Stomach (tissue), 8 donors: ENCODE measurements at regions not wholly inside any gene's neighbourhood (a gene's known extent, or its start where the extent isn't known, plus 50 kb on each side); places are given as distances from the start of the nearest gene placed in this dataset.

ENCODE experiments used
- DNase-seq, 2 donors: peaks; one replicate each; pipeline versions ENCODE4 v3.0.0 to v3.0.0-alpha.2; 2013 to 2019
- H3K27ac ChIP-seq, 5 donors: fragments of 200-600 bp in 4 of 5; sonication (generic) in 4 of 5; one replicate each; pipeline ENCODE4 v1.5.1; 2013 to 2019; ENCODE audit warnings: mild to moderate bottlenecking in 1 of 5, moderate library complexity in 1 of 5
- H3K27me3 ChIP-seq, 3 donors: fragments of 200-600 bp; sonication (generic); one replicate each; pipeline ENCODE4 v1.5.1; 2017 to 2019; ENCODE audit warnings: mixed run types in 1 of 3
- H3K36me3 ChIP-seq, 4 donors: fragments of 200-600 bp; sonication (generic); 1 replicate in 3 of 4; 2 replicates in 1 of 4; pipeline ENCODE4 v1.5.1; 2016 to 2019
- H3K4me1 ChIP-seq, 4 donors: fragments of 200-600 bp; sonication (generic); one replicate each; pipeline ENCODE4 v1.5.1; 2016 to 2019
- H3K4me3 ChIP-seq, 4 donors: fragments of 200-600 bp; sonication (generic) in 3 of 4; one replicate each; pipeline ENCODE4 v1.5.1; 2016 to 2019; ENCODE audit warnings: mild to moderate bottlenecking in 1 of 4
- H3K9me3 ChIP-seq, 4 donors: fragments of 200-600 bp; sonication (generic); one replicate each; pipeline ENCODE4 v1.5.1; 2016 to 2019
- CTCF ChIP-seq, 7 experiments: fragments of 450-650 bp in 4 of 7; fragments of 200-600 bp in 3 of 7; sonication (generic) in 3 of 7; IDR thresholded peaks; one replicate each; pipeline ENCODE4 v1.5.1; 2016 to 2019; ENCODE audit warnings: antibody characterized with exemption in 7 of 7, control low read depth in 2 of 7, mild to moderate bottlenecking in 1 of 7
- EP300 ChIP-seq: sonication (generic); formaldehyde crosslinking; IDR thresholded peaks from one replicate; pipeline ENCODE4 v1.6.1; 2017; ENCODE audit warnings: antibody characterized with exemption
- POLR2A ChIP-seq, 4 donors: fragments of 450-650 bp; IDR thresholded peaks; one replicate each; pipeline ENCODE4 v1.6.1; 2016; ENCODE audit warnings: antibody characterized with exemption in 4 of 4, control low read depth in 2 of 4, mild to moderate bottlenecking in 1 of 4, moderate library complexity in 1 of 4
- POLR2AphosphoS5 ChIP-seq, 3 donors: sonication (generic); formaldehyde crosslinking; IDR thresholded peaks; one replicate each; pipeline ENCODE4 v1.6.1; 2016; ENCODE audit warnings: antibody characterized with exemption in 3 of 3
- WGBS, 5 donors: extraction: QIAGEN DNeasy Blood & Tissue Kit in 3 of 5; methylation state at CpG; one replicate each; pipeline versions ENCODE4 v1.1.5 to v1.1.7; 2013 to 2018; 5-methylcytosine and 5-hydroxymethylcytosine counted together
- intact Hi-C: fragments of 100-400 bp; cut with DNase I; formaldehyde crosslinking; loops from one replicate; pipeline ENCODE4 v1.15.1; 2023; ENCODE audit warnings: low total_unique reads
- donor health status: healthy with polysubstance abuse.
- donor health status: Bipolar disorder and iron deficiency.
- donor health status: healthy.

- H3K9me3 ChIP-seq: no peaks in the 10 kb centered on the region
- no peak for DNase-seq
- H3K27ac ChIP-seq: no peak overlapping the region
- no peak overlapping the region for H3K4me3 ChIP-seq
- TF ChIP-seq POLR2AphosphoS5 (IDR thresholded peaks at IDR 0.05): no peak
- no peak for TF ChIP-seq EP300
- no peak for TF ChIP-seq CTCF (IDR thresholded peaks at IDR 0.05)
- no peak for TF ChIP-seq POLR2A (IDR thresholded peaks at IDR 0.05)
- H3K36me3 ChIP-seq: no peaks in the 10 kb centered on the region
- intact Hi-C loops: no loop called here
- H3K4me1 ChIP-seq: no peaks in the 10 kb centered on the region
- H3K27me3 ChIP-seq: no peaks in the 10 kb centered on the region
- WGBS, 5 donors: 89 to 95% (median 92%) methylated on average over 2 of the region's 2 CpGs
Measured at GRCh38 chr21:18630446-18630845, 226.9 kb upstream of the TMPRSS15 start.

GRCh38 chr21:18636897-18637296 lies 233.3 kb upstream of the TMPRSS15 start:
- DNase-seq: no peak
- H3K27ac ChIP-seq: no peak overlapping the region
- H3K4me3 ChIP-seq: no peak overlapping the region
- no peaks in the 10 kb centered on the region for H3K36me3 ChIP-seq
- WGBS, 5 donors: 89 to 100% (median 92%) methylated on average over 2 of the region's 2 CpGs
- H3K4me1 ChIP-seq: no peaks in the 10 kb centered on the region
- no peaks in the 10 kb centered on the region for H3K9me3 ChIP-seq
- no peaks in the 10 kb centered on the region for H3K27me3 ChIP-seq
- intact Hi-C loops: no loop called here
- TF ChIP-seq CTCF (IDR thresholded peaks at IDR 0.05) (no peak), POLR2AphosphoS5 (IDR thresholded peaks at IDR 0.05) (no peak), POLR2A (IDR thresholded peaks at IDR 0.05) (no peak), EP300 (no peak)

- Histone ChIP-seq H3K27ac (no peak overlapping the region), H3K4me3 (no peak overlapping the region), H3K27me3 (no peaks in the 10 kb centered on the region), H3K4me1 (no peaks in the 10 kb centered on the region), H3K36me3 (no peaks in the 10 kb centered on the region), H3K9me3 (no peaks in the 10 kb centered on the region)
- 33 to 71% (median 56%) methylated on average over 1 of the region's 1 CpG for WGBS, 5 donors
- DNase-seq: no peak
- intact Hi-C loops: loop anchor here (5.0 kb wide), 1 partner anchor 121 kb away; no protein-coding TSS in a partner anchor
- TF ChIP-seq POLR2AphosphoS5 (IDR thresholded peaks at IDR 0.05): no peak
- no peak for TF ChIP-seq EP300
- TF ChIP-seq POLR2A (IDR thresholded peaks at IDR 0.05): no peak
- no peak for TF ChIP-seq CTCF (IDR thresholded peaks at IDR 0.05)
Measured at GRCh38 chr21:18646116-18646515, 242.5 kb upstream of the TMPRSS15 start.

GRCh38 chr21:18655931-18656330 lies 252.3 kb upstream of the TMPRSS15 start:
- peaks cover 0 to 5% (median 0%) of the 10 kb centered on the region in 4 donors for H3K9me3 ChIP-seq
- intact Hi-C loops: no loop called here
- no peak overlapping the region for H3K4me3 ChIP-seq
- no peak for DNase-seq
- TF ChIP-seq CTCF (IDR thresholded peaks at IDR 0.05) (no peak), EP300 (no peak), POLR2AphosphoS5 (IDR thresholded peaks at IDR 0.05) (no peak), POLR2A (IDR thresholded peaks at IDR 0.05) (no peak)
- no peaks in the 10 kb centered on the region for H3K36me3 ChIP-seq
- H3K27me3 ChIP-seq: no peaks in the 10 kb centered on the region
- H3K27ac ChIP-seq: no peak overlapping the region
- H3K4me1 ChIP-seq: no peaks in the 10 kb centered on the region
- WGBS, 5 donors: 46 to 64% (median 61%) methylated on average over 3 of the region's 3 CpGs
